ENCODE measurements at regions not wholly inside any gene's neighbourhood (a gene's known extent, or its start where the extent isn't known, plus 50 kb on each side); places are given as distances from the start of the nearest gene placed in this dataset.

- TF ChIP-seq HDAC6 (IDR thresholded peaks at IDR 0.05; ENCODE audit: low read depth, low read length) (no peak), RBBP5 (IDR thresholded peaks at IDR 0.05; ENCODE audit: borderline replicate concordance, low read depth, low read length) (no peak), USF2 (IDR thresholded peaks at IDR 0.05; ENCODE audit: low read length) (no peak), KDM4A (IDR thresholded peaks at IDR 0.05; ENCODE audit: low read depth, low read length, severe bottlenecking) (no peak)
Observed at GRCh38 chr5:25516141-25516540, 871.4 kb upstream of the CDH10 start (continued).

All from H1 (cell line).